Retinal pigment epithelial cell (primary cell): ENCODE measurements at regions not wholly inside any gene's neighbourhood (a gene's known extent, or its start where the extent isn't known, plus 50 kb on each side); places are given as distances from the start of the nearest gene placed in this dataset.
"Not testable (repeated sequence)": the region's sequence is repeated elsewhere in the genome, so short reads cannot be mapped to it uniquely, and the experiment has no call there.

Experiments
- DNase-seq: peaks from one replicate; pipeline ENCODE4 v3.0.0-alpha.2; 2010; ENCODE audit warnings: low read depth
- H3K4me3 ChIP-seq: 2 replicates; pipeline ENCODE4 v1.5.1; 2011; ENCODE audit warnings: mild to moderate bottlenecking, low read length, control low read depth, moderate library complexity
- CTCF ChIP-seq: conservative IDR thresholded peaks from 2 replicates; pipeline ENCODE4 v1.5.1; 2011; ENCODE audit warnings: low read depth, low read length, control low read depth, inconsistent platforms

GRCh38 chr2:11077411-11077810 lies 77.9 kb upstream of the SLC66A3 start:
- no peak for DNase-seq
- TF ChIP-seq CTCF: no peak
- H3K4me3 ChIP-seq: no peak overlapping the region

GRCh38 chr2:11079136-11079824 lies 76.0 kb upstream of the SLC66A3 start:
- TF ChIP-seq CTCF: no peak
- no peak overlapping the region for H3K4me3 ChIP-seq
- DNase-seq: no peak

GRCh38 chr2:11080253-11081115 lies 74.8 kb upstream of the SLC66A3 start:
- no peak for TF ChIP-seq CTCF
- H3K4me3 ChIP-seq: no peak overlapping the region
- DNase-seq: no peak

GRCh38 chr2:11082880-11083279 lies 72.4 kb upstream of the SLC66A3 start:
- TF ChIP-seq CTCF: no peak
- DNase-seq: no peak
- no peak overlapping the region for H3K4me3 ChIP-seq

- H3K4me3 ChIP-seq, DNase-seq: not testable (repeated sequence)
These were observed 66.4 kb upstream of the SLC66A3 start for GRCh38 chr2:11088821-11089220.

- H3K4me3 ChIP-seq: no peak overlapping the region
- TF ChIP-seq CTCF: no peak
- DNase-seq: no peak
These were observed 65.1 kb upstream of the SLC66A3 start for GRCh38 chr2:11090187-11090586.

GRCh38 chr2:11092701-11093335 lies 62.4 kb upstream of the SLC66A3 start:
- no peak for DNase-seq
- no peak overlapping the region for H3K4me3 ChIP-seq
- no peak for TF ChIP-seq CTCF
